Glutamatergic neuron (in vitro differentiated cells): ENCODE measurements at regions not wholly inside any gene's neighbourhood (a gene's known extent, or its start where the extent isn't known, plus 50 kb on each side); places are given as distances from the start of the nearest gene placed in this dataset.

Experiments used
- DNase-seq: peaks from one replicate; pipeline ENCODE4 v3.0.0; 2022
- H3K27ac Mint-ChIP-seq: one replicate; pipeline ENCODE4 v1.8.0; 2020; ENCODE audit warnings: mild to moderate bottlenecking, mixed read lengths, inconsistent platforms; ENCODE audit not compliant: unreplicated experiment
- H3K27me3 Mint-ChIP-seq: one replicate; pipeline ENCODE4 v1.8.0; 2020; ENCODE audit warnings: mild to moderate bottlenecking, moderate library complexity, mixed read lengths, inconsistent platforms; ENCODE audit not compliant: unreplicated experiment
- H3K36me3 Mint-ChIP-seq: one replicate; pipeline ENCODE4 v1.8.0; 2020; ENCODE audit warnings: mild to moderate bottlenecking, mixed read lengths, inconsistent platforms; ENCODE audit not compliant: unreplicated experiment
- H3K4me1 Mint-ChIP-seq: one replicate; pipeline ENCODE4 v1.8.0; 2020; ENCODE audit warnings: mild to moderate bottlenecking, low read depth, mixed read lengths, inconsistent platforms; ENCODE audit not compliant: unreplicated experiment
- H3K4me3 Mint-ChIP-seq: one replicate; pipeline ENCODE4 v1.8.0; 2020; ENCODE audit warnings: mild to moderate bottlenecking, mixed read lengths, inconsistent platforms; ENCODE audit not compliant: unreplicated experiment
- H3K9me3 Mint-ChIP-seq: one replicate; pipeline ENCODE4 v1.8.0; 2020; ENCODE audit warnings: mild to moderate bottlenecking, moderate library complexity, mixed read lengths, inconsistent platforms; ENCODE audit not compliant: unreplicated experiment
- TF ChIP-seq, protein P1 (sequence below): fragments of 200-600 bp; sonication (generic); IDR thresholded peaks from one replicate; pipeline ENCODE4 v1.5.0; 2021; ENCODE audit not compliant: partially characterized antibody, unreplicated experiment

DNA sequence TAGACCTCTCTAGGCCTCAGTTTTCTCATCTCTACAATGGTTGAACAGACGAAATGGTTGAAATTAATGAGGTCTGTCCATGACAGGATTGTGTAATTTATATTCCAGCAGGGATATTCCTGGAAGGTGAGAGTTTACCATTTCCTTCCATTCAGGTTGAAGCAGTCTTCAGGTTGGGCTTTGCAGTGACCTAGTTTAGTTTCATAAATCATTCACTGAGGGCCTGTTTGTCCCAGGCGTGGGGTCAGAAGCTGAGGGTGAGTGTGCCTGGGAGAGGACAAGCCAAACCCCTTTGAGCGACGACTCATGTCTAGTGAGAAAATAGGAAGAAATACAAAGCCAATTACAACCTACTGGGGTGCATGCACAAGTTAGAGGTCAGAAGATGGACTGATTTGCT lies 57.2 kb upstream of the CACNA2D3 start:
- Mint-ChIP-seq H3K9me3 (no peaks in the 10 kb centered on the region), H3K27ac (no peak overlapping the region), H3K4me1 (peaks cover 5% of the 10 kb centered on the region), H3K27me3 (peaks cover 2% of the 10 kb centered on the region), H3K4me3 (no peak overlapping the region), H3K36me3 (peaks cover 7% of the 10 kb centered on the region)
- no peak for DNase-seq
- TF ChIP-seq, protein P1, sequence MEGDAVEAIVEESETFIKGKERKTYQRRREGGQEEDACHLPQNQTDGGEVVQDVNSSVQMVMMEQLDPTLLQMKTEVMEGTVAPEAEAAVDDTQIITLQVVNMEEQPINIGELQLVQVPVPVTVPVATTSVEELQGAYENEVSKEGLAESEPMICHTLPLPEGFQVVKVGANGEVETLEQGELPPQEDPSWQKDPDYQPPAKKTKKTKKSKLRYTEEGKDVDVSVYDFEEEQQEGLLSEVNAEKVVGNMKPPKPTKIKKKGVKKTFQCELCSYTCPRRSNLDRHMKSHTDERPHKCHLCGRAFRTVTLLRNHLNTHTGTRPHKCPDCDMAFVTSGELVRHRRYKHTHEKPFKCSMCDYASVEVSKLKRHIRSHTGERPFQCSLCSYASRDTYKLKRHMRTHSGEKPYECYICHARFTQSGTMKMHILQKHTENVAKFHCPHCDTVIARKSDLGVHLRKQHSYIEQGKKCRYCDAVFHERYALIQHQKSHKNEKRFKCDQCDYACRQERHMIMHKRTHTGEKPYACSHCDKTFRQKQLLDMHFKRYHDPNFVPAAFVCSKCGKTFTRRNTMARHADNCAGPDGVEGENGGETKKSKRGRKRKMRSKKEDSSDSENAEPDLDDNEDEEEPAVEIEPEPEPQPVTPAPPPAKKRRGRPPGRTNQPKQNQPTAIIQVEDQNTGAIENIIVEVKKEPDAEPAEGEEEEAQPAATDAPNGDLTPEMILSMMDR, result no peak

DNA sequence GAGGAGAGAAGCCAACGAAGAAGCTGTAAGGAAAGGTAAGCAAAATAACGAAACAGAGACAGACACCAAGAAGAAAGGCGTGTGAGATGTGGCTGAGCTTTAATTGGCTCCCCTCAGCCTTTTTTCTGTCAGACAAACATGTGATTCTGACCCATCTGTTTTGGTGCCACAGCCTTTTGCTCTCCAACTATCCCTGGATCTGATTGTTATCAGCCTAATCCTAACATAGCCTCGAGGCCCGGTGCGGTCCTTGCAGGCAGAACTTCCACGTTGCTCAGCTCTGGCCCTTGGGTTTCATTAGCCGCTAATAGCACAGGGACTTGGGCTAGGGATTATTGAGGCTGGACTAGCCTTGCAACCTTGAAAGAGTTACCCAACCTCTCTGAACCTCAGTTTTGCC lies 57.9 kb upstream of the CACNA2D3 start:
- Mint-ChIP-seq H3K27me3 (peaks cover 2% of the 10 kb centered on the region), H3K27ac (no peak overlapping the region), H3K36me3 (peaks cover 4% of the 10 kb centered on the region), H3K9me3 (no peaks in the 10 kb centered on the region), H3K4me3 (no peak overlapping the region), H3K4me1 (peaks cover 5% of the 10 kb centered on the region)
- no peak for DNase-seq
- TF ChIP-seq, protein P1, result no peak

DNA sequence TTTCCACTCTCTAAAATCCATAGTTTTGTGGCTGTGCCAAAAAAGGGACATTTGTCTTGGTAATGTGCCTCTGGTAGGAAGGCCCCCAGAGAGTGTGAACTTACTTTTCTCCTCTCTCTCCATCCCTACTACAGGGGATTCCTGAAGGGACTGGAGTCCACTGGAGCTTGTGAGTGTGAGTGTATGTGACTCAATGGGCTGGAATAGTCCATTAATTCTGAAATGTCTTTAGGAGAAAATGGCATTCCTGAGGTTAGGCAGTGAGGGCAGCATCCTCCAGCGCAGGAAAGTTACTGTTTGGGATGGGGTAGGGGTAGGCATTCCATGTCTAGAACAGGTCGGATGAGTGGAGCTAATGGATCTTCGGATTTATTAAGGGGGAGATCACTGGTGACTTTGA lies 59.8 kb upstream of the CACNA2D3 start:
- DNase-seq, result no peak
- H3K4me1 Mint-ChIP-seq, result peaks cover 5% of the 10 kb centered on the region

DNA sequence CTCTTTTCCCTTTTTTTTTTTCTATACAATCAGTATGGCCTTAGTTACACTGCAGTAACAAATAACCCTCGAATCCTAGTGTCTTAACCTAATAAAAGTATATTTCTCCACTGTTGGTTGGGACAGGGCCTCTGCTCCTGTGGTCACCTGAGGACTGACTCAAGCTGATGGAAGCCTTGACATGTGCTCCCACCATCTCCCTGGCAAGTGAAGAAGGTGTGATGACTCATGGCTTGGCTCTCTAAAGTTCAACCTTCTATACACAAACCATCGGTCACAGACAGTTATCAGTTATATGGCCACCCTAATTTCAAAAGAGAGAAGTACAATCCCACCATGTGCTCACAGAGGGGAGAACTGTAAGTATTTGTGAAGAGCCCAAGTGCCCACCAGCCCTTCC lies 65.8 kb upstream of the CACNA2D3 start:
- TF ChIP-seq, protein P1, result no peak
- Mint-ChIP-seq H3K9me3 (peaks cover 5% of the 10 kb centered on the region), H3K36me3 (no peaks in the 10 kb centered on the region), H3K27me3 (no peaks in the 10 kb centered on the region), H3K4me1 (no peaks in the 10 kb centered on the region), H3K4me3 (no peak overlapping the region), H3K27ac (no peak overlapping the region)
- no peak for DNase-seq

More for the DNA sequence above, 59.8 kb upstream of the CACNA2D3 start:
- no peaks in the 10 kb centered on the region for H3K9me3 Mint-ChIP-seq
- H3K4me3 Mint-ChIP-seq, result no peak overlapping the region
- peaks cover 2% of the 10 kb centered on the region for H3K27me3 Mint-ChIP-seq
- H3K36me3 Mint-ChIP-seq, result peaks cover 4% of the 10 kb centered on the region
- TF ChIP-seq, protein P1, result no peak
- H3K27ac Mint-ChIP-seq, result no peak overlapping the region

DNA sequence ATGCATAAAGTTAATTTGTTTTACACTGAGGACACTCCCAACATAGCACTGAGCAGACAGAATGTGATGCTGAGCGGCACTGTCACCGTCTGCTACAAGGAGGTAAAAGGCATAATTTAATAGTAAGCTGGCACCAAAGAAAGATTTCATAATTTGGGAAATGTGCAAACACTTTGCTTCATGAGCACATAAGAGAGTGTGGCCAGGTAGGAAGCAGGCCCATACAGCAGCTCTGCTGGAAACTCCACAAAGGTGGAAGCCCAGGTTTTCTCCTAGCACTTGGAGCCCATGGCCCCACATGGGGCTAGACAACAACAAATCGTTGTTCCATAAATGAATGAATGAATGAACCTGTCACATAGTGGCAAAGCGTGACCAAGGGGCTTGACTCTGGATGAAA lies 68.5 kb upstream of the CACNA2D3 start:
- Mint-ChIP-seq H3K27me3 (no peaks in the 10 kb centered on the region), H3K36me3 (no peaks in the 10 kb centered on the region), H3K4me1 (no peaks in the 10 kb centered on the region), H3K27ac (no peak overlapping the region), H3K9me3 (peaks cover 5% of the 10 kb centered on the region), H3K4me3 (no peak overlapping the region)
- TF ChIP-seq, protein P1, result no peak
- DNase-seq, result no peak
